PC-9 (cell line): ENCODE measurements at regions not wholly inside any gene's neighbourhood (a gene's known extent, or its start where the extent isn't known, plus 50 kb on each side); places are given as distances from the start of the nearest gene placed in this dataset.

ENCODE experiments used
- BruUV-seq: library from RNA; stranded (reverse); fragments of 400-500 nt; replicated peaks from 2 replicates; lab custom pipeline; 2021; lab: Mats Ljungman, UMichigan
- CTCF ChIA-PET: fragments of 300-600 bp; sonication (Branson Sonifier 250); formaldehyde crosslinking; loops from one replicate; lab custom pipeline; 2022; ENCODE audit warnings: antibody characterized with exemption; lab: Charles Lee
- POLR2A ChIA-PET: fragments of 300-600 bp; sonication (Branson Sonifier 250); formaldehyde crosslinking; loops from one replicate; lab custom pipeline; 2022; ENCODE audit warnings: antibody characterized with exemption; ENCODE audit not compliant: unreplicated experiment; lab: Charles Lee
- DNase-seq, 2 experiments: peaks; one replicate each; pipeline versions ENCODE4 v3.0.0 to v3.0.0-alpha.2; 2015 to 2022; ENCODE audit warnings: mixed read lengths in 1 of 2
- H2AFZ ChIP-seq: fragments of 200-600 bp; sonication (generic); 2 replicates; pipeline ENCODE4 v1.8.1; 2017; ENCODE audit warnings: antibody characterized with exemption
- H3F3A ChIP-seq: fragments of 200-600 bp; sonication (generic); 2 replicates; pipeline ENCODE4 v1.8.1; 2017; ENCODE audit warnings: antibody characterized with exemption, mild to moderate bottlenecking, low read depth; ENCODE audit not compliant: insufficient read depth
- H3K27ac ChIP-seq: fragments of 200-600 bp; sonication (generic); 2 replicates; pipeline ENCODE4 v1.6.1; 2016; ENCODE audit warnings: mixed run types
- H3K27me3 ChIP-seq: fragments of 200-600 bp; sonication (generic); 2 replicates; pipeline ENCODE4 v1.6.1; 2016; ENCODE audit warnings: low read depth, mixed run types; ENCODE audit not compliant: insufficient read depth
- H3K36me3 ChIP-seq: fragments of 200-600 bp; sonication (generic); 2 replicates; pipeline ENCODE4 v1.6.1; 2016; ENCODE audit warnings: low read depth, mixed run types
- H3K4me1 ChIP-seq: fragments of 200-600 bp; sonication (generic); replicated peaks from 2 replicates; pipeline ENCODE4 v1.6.1; 2016; ENCODE audit warnings: mixed run types; ENCODE audit not compliant: insufficient read depth
- H3K4me2 ChIP-seq: fragments of 200-600 bp; sonication (generic); 2 replicates; pipeline ENCODE4 v1.6.1; 2017; ENCODE audit warnings: mixed run types
- H3K4me3 ChIP-seq: fragments of 200-600 bp; sonication (generic); 2 replicates; pipeline ENCODE4 v1.6.1; 2016; ENCODE audit warnings: mixed run types
- H3K79me2 ChIP-seq: fragments of 200-600 bp; sonication (generic); 2 replicates; pipeline ENCODE4 v1.6.1; 2017; ENCODE audit warnings: low read depth, mixed run types
- H3K9me2 ChIP-seq: fragments of 200-600 bp; sonication (generic); 2 replicates; pipeline ENCODE4 v1.8.1; 2017; ENCODE audit warnings: mild to moderate bottlenecking; ENCODE audit not compliant: insufficient read depth
- H3K9me3 ChIP-seq: fragments of 200-600 bp; sonication (generic); 2 replicates; pipeline ENCODE4 v1.8.1; 2016; ENCODE audit warnings: low read depth; ENCODE audit not compliant: insufficient read depth
- H4K20me1 ChIP-seq: fragments of 200-600 bp; sonication (generic); 2 replicates; pipeline ENCODE4 v1.8.1; 2017; ENCODE audit not compliant: insufficient read depth
- CTCF ChIP-seq: fragments of 200-600 bp; sonication (generic); conservative IDR thresholded peaks from 2 replicates; pipeline ENCODE4 v1.6.1; 2017; ENCODE audit warnings: mixed run types, antibody characterized with exemption, mild to moderate bottlenecking, moderate library complexity
- EZH2 ChIP-seq: fragments of 200-600 bp; sonication (generic); IDR thresholded peaks from 2 replicates; pipeline ENCODE4 v1.8.0; 2017; ENCODE audit warnings: antibody characterized with exemption, low read depth
- intact Hi-C: fragments of 100-400 bp; cut with micrococcal nuclease; formaldehyde crosslinking; loops from one replicate; pipeline ENCODE4 v1.10.0; 2022; ENCODE audit not compliant: unreplicated experiment

GRCh38 chr4:33437406-33437805 lies 2717.2 kb downstream of the PCDH7 start:
- no peak for DNase-seq
- TF ChIP-seq EZH2 (no peak), CTCF (no peak)
- H3K9me2 ChIP-seq: no peaks in the 10 kb centered on the region
- no peaks in the 10 kb centered on the region for H3F3A ChIP-seq
- H2AFZ ChIP-seq: no peak overlapping the region
- intact Hi-C loops: no loop called here
- no peak overlapping the region for H3K27ac ChIP-seq
- H4K20me1 ChIP-seq: no peaks in the 10 kb centered on the region
- H3K9me3 ChIP-seq: no peaks in the 10 kb centered on the region
- POLR2A ChIA-PET: no interaction called here
- H3K79me2 ChIP-seq: no peaks in the 10 kb centered on the region
- H3K27me3 ChIP-seq: no peaks in the 10 kb centered on the region
- CTCF ChIA-PET: interaction anchor here (0.6 kb wide), 1 partner anchor 1550 kb away, joined by 3 read pairs; no protein-coding TSS in a partner anchor
- H3K4me1 ChIP-seq: no peaks in the 10 kb centered on the region
- no peak overlapping the region for H3K4me2 ChIP-seq
- BruUV-seq: no TSS peak
- no peaks in the 10 kb centered on the region for H3K36me3 ChIP-seq
- no peak overlapping the region for H3K4me3 ChIP-seq

GRCh38 chr4:33446953-33447352 lies 2726.8 kb downstream of the PCDH7 start:
- TF ChIP-seq CTCF: no peak
- no peak for TF ChIP-seq EZH2
- H2AFZ ChIP-seq: no peak overlapping the region
- H3F3A ChIP-seq: no peaks in the 10 kb centered on the region
- no peak overlapping the region for H3K4me3 ChIP-seq
- no peaks in the 10 kb centered on the region for H3K36me3 ChIP-seq
- H3K27me3 ChIP-seq: no peaks in the 10 kb centered on the region
- no peak overlapping the region for H3K4me2 ChIP-seq
- intact Hi-C loops: no loop called here
- H3K79me2 ChIP-seq: no peaks in the 10 kb centered on the region
- no peak for DNase-seq
- no peaks in the 10 kb centered on the region for H3K4me1 ChIP-seq
- ChIA-PET CTCF (no interaction called here), POLR2A (no interaction called here)
- no peaks in the 10 kb centered on the region for H3K9me3 ChIP-seq
- no peak overlapping the region for H3K27ac ChIP-seq
- H3K9me2 ChIP-seq: no peaks in the 10 kb centered on the region
- no peaks in the 10 kb centered on the region for H4K20me1 ChIP-seq
- no TSS peak for BruUV-seq

- H3F3A ChIP-seq: no peaks in the 10 kb centered on the region
- intact Hi-C loops: no loop called here
- H3K9me2 ChIP-seq: no peaks in the 10 kb centered on the region
- ChIA-PET CTCF (no interaction called here), POLR2A (no interaction called here)
- H4K20me1 ChIP-seq: no peaks in the 10 kb centered on the region
- no peak overlapping the region for H3K27ac ChIP-seq
- H3K4me1 ChIP-seq: no peaks in the 10 kb centered on the region
- no peak for DNase-seq
- no peaks in the 10 kb centered on the region for H3K9me3 ChIP-seq
- no peaks in the 10 kb centered on the region for H3K36me3 ChIP-seq
- H3K27me3 ChIP-seq: no peaks in the 10 kb centered on the region
- H3K79me2 ChIP-seq: no peaks in the 10 kb centered on the region
- no peak overlapping the region for H3K4me2 ChIP-seq
- TF ChIP-seq CTCF (no peak), EZH2 (no peak)
- no peak overlapping the region for H3K4me3 ChIP-seq
- no peak overlapping the region for H2AFZ ChIP-seq
- BruUV-seq: no TSS peak
These were observed 2728.8 kb downstream of the PCDH7 start for GRCh38 chr4:33448948-33449347.
